Calu3 (cell line): ENCODE measurements at regions not wholly inside any gene's neighbourhood (a gene's known extent, or its start where the extent isn't known, plus 50 kb on each side); places are given as distances from the start of the nearest gene placed in this dataset.

Experiments used
- BruUV-seq: library from RNA; stranded (reverse); fragments of 400-500 nt; replicated peaks from 2 replicates; lab custom pipeline; 2021; lab: Mats Ljungman, UMichigan
- CTCF ChIA-PET: fragments of 300-600 bp; sonication (Branson Sonifier 250); formaldehyde crosslinking; loops from one replicate; lab custom pipeline; 2022; ENCODE audit warnings: antibody characterized with exemption; lab: Charles Lee
- DNase-seq: peaks from one replicate; pipeline ENCODE4 v3.0.0; 2022
- H3K27ac Mint-ChIP-seq: one replicate; pipeline ENCODE4 v1.8.0; 2022; ENCODE audit warnings: mixed read lengths; ENCODE audit not compliant: unreplicated experiment
- H3K27me3 Mint-ChIP-seq: one replicate; pipeline ENCODE4 v1.8.0; 2022; ENCODE audit warnings: mixed read lengths; ENCODE audit not compliant: unreplicated experiment
- H3K36me3 Mint-ChIP-seq: one replicate; pipeline ENCODE4 v1.8.0; 2022; ENCODE audit warnings: mild to moderate bottlenecking, moderate library complexity, mixed read lengths; ENCODE audit not compliant: insufficient read depth, unreplicated experiment
- H3K4me1 Mint-ChIP-seq: one replicate; pipeline ENCODE4 v1.8.0; 2022; ENCODE audit warnings: mild to moderate bottlenecking, low read depth, mixed read lengths; ENCODE audit not compliant: unreplicated experiment
- H3K4me3 Mint-ChIP-seq: one replicate; pipeline ENCODE4 v1.8.0; 2022; ENCODE audit warnings: mild to moderate bottlenecking, low read depth, moderate library complexity, mixed read lengths; ENCODE audit not compliant: unreplicated experiment
- H3K9me3 Mint-ChIP-seq: one replicate; pipeline ENCODE4 v1.8.0; 2022; ENCODE audit warnings: low read depth, mixed read lengths; ENCODE audit not compliant: unreplicated experiment
- intact Hi-C: fragments of 100-400 bp; cut with micrococcal nuclease; formaldehyde crosslinking; loops from one replicate; pipeline ENCODE4 v1.10.0; 2022; ENCODE audit not compliant: unreplicated experiment
- TF ChIP-seq, protein P1 (sequence below): fragments of 200-600 bp; IDR thresholded peaks from one replicate; pipeline ENCODE4 v1.8.0; 2022; ENCODE audit warnings: antibody characterized with exemption; ENCODE audit not compliant: unreplicated experiment

DNA sequence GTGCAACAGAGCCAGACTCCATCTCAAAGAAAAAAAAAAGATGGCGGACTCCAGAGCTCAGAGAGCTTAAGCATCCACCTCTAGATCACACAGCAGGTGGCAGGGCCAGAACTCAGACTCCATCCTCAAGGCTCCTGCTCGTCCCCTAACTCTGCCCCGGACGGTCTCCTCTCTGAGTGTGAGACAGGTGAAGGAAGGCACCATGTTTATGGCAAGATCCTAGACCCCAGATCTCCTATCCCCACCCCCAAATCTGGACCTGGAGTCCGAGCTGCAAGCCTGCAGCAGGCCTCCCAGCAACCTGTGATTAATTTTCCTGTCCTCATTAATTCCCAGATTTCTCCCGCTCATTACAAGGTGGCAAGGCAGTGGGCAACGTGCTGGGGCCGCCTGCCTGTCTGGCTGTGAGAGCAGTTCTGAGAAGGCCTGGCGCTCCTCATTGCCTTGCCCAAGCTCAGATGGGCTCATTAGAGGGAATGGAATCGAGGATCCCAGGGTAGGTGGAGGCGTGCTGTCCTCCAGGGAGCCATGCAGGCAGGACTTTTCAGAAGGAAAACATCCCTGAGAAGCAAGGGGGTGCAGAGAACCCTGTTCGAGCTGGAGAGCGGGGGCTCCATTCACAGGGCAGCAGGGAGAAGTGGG, 296.6 kb upstream of the RTL1 start:
- H3K4me1 Mint-ChIP-seq: peaks cover 10% of the 10 kb centered on the region
- no peak overlapping the region for H3K27ac Mint-ChIP-seq
- peaks cover 2% of the 10 kb centered on the region for H3K9me3 Mint-ChIP-seq
- no TSS peak for BruUV-seq
- intact Hi-C loops: no loop called here
- TF ChIP-seq, protein P1, sequence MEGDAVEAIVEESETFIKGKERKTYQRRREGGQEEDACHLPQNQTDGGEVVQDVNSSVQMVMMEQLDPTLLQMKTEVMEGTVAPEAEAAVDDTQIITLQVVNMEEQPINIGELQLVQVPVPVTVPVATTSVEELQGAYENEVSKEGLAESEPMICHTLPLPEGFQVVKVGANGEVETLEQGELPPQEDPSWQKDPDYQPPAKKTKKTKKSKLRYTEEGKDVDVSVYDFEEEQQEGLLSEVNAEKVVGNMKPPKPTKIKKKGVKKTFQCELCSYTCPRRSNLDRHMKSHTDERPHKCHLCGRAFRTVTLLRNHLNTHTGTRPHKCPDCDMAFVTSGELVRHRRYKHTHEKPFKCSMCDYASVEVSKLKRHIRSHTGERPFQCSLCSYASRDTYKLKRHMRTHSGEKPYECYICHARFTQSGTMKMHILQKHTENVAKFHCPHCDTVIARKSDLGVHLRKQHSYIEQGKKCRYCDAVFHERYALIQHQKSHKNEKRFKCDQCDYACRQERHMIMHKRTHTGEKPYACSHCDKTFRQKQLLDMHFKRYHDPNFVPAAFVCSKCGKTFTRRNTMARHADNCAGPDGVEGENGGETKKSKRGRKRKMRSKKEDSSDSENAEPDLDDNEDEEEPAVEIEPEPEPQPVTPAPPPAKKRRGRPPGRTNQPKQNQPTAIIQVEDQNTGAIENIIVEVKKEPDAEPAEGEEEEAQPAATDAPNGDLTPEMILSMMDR: no peak
- CTCF ChIA-PET: interaction anchor here (0.6 to 1.2 kb wide), 2 partner anchors 35 to 225 kb away, joined by 3 read pairs; no protein-coding TSS in a partner anchor
- no peaks in the 10 kb centered on the region for H3K27me3 Mint-ChIP-seq
- H3K36me3 Mint-ChIP-seq: no peaks in the 10 kb centered on the region
- no peak overlapping the region for H3K4me3 Mint-ChIP-seq
- DNase-seq: no peak

DNA sequence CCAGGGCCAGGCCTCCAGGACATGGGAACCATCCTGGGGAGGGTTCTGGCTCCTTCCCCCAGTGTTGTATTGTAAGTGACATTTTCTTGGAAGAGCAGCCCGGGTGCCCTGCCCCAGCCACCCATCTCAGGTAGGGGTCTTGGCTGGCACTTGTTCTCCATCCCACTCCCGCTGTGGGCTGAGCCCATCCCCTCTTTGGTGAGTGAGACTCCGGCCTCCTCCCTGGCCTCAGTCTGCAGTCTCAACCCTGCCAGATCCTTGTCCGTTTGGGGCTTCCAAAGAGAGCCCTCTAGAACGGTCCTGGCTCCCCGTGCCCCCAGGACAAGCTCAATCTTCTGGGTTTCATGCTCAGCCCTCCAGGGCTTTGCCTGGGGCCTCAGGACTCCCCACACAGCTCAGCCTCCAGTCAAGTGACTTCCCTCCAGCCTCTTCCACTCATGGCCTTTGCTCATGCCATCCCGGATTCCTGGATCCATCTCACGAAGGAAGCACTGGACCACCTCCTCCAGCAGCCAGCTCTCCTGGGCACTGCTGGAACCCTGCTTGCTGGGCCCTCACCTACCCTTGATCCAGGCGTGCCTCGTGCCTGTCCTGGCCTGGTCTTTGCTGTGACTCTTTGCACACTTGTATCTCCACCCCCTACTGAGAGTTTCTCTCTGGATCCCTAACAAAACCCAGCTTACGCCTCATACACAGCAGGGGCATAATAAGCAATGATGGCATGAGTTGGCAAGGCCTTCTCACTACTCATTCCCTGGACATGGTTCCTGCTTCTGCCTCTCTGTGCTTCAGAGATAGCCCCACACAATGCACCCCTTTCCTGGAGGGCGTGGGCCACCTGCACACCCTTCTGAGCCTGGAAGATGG, 297.4 kb upstream of the RTL1 start:
- no peak for DNase-seq
- Mint-ChIP-seq H3K4me3 (no peak overlapping the region), H3K4me1 (peaks cover 10% of the 10 kb centered on the region), H3K27me3 (no peaks in the 10 kb centered on the region), H3K27ac (no peak overlapping the region), H3K9me3 (peaks cover 2% of the 10 kb centered on the region), H3K36me3 (no peaks in the 10 kb centered on the region)
- BruUV-seq: no TSS peak
- CTCF ChIA-PET: no interaction called here
- intact Hi-C loops: no loop called here
- TF ChIP-seq, protein P1: no peak

GRCh38 chr14:101201535-101202151, 298.1 kb upstream of the RTL1 start:
- TF ChIP-seq, protein P1: no peak
- H3K9me3 Mint-ChIP-seq: peaks cover 2% of the 10 kb centered on the region
- intact Hi-C loops: no loop called here
- CTCF ChIA-PET: no interaction called here
- DNase-seq: no peak
- H3K27ac Mint-ChIP-seq: no peak overlapping the region
- BruUV-seq: no TSS peak
- no peaks in the 10 kb centered on the region for H3K36me3 Mint-ChIP-seq
- peaks cover 10% of the 10 kb centered on the region for H3K4me1 Mint-ChIP-seq
- no peaks in the 10 kb centered on the region for H3K27me3 Mint-ChIP-seq
- no peak overlapping the region for H3K4me3 Mint-ChIP-seq

DNA sequence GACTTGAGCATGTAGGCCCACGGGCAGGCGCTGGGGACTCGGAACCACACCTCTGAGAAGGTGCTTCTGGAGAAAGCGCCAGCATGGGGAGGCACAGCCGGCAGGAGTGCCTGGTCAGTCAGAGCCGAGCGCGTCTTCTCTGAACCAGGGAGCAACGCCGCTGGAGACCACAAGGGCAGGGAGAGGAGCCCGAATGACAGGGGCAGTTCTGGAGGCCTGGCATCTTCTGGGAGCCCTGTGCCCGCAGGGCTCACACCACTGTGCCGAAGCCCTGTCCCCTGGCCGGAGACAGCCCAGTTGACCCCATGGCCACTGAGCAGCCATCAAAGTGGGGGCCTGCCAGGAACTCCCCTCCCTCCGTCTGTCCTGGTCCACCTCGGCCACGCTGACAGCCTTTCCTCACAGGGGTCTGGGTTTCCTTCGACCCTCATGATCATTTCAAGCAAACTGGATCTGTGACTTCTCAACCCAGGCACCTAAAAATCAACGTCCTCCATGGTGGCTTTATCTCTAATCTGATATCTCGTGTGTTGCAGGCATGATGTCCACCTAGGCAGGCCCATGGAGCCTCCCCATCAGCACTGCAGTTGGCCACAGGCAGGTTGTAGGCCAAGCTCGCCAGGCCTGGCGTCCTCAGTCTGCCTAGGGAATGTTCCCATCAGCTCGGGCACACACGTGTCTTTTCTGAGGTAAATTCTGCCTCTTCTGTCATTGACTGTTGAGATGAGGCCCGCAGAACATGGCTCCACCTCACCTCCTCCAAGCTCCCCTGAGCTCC, 299.3 kb upstream of the RTL1 start:
- peaks cover 10% of the 10 kb centered on the region for H3K4me1 Mint-ChIP-seq
- no peaks in the 10 kb centered on the region for H3K27me3 Mint-ChIP-seq
- peaks cover 5% of the 10 kb centered on the region for H3K9me3 Mint-ChIP-seq
- DNase-seq: no peak
- H3K27ac Mint-ChIP-seq: no peak overlapping the region
- no peak overlapping the region for H3K4me3 Mint-ChIP-seq
- intact Hi-C loops: no loop called here
- BruUV-seq: no TSS peak
- CTCF ChIA-PET: no interaction called here
- TF ChIP-seq, protein P1: no peak
- no peaks in the 10 kb centered on the region for H3K36me3 Mint-ChIP-seq
